ENCODE measurements at regions not wholly inside any gene's neighbourhood (a gene's known extent, or its start where the extent isn't known, plus 50 kb on each side); places are given as distances from the start of the nearest gene placed in this dataset.

DNA sequence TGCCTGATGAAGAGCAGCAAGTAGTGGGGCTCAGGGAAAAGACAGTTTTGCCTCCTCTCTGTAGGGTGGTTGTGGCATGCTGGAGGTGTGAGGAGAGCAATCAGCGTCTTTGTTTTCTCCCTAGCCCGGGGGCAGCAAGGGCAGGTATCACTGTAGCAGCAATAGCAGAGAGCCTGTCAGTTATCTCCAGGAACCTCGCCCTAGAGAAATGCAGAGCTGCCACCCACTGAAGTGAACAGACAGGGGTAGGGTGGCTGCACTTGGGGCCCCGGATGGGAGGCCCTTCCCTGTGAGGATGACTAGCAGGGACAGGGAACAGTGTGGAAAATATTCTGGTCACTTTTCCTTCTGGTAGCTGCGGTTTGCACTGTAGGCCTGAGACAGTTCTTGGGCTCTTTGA, 886.5 kb downstream of the CDH8 start:
- no peaks in the 10 kb centered on the region for H3K36me3 ChIP-seq (replicated peaks; ENCODE audit: insufficient read depth, low read depth)
- H4K20me1 ChIP-seq (ENCODE audit: insufficient read depth, poor library complexity, severe bottlenecking), result no peaks in the 10 kb centered on the region
- H3K9me2 ChIP-seq (replicated peaks; ENCODE audit: insufficient read depth), result no peaks in the 10 kb centered on the region
- no peak for TF ChIP-seq EZH2phosphoT487 (IDR thresholded peaks at IDR 0.05; ENCODE audit: low read depth, severe bottlenecking, unreplicated experiment)
- TF ChIP-seq, protein P1, sequence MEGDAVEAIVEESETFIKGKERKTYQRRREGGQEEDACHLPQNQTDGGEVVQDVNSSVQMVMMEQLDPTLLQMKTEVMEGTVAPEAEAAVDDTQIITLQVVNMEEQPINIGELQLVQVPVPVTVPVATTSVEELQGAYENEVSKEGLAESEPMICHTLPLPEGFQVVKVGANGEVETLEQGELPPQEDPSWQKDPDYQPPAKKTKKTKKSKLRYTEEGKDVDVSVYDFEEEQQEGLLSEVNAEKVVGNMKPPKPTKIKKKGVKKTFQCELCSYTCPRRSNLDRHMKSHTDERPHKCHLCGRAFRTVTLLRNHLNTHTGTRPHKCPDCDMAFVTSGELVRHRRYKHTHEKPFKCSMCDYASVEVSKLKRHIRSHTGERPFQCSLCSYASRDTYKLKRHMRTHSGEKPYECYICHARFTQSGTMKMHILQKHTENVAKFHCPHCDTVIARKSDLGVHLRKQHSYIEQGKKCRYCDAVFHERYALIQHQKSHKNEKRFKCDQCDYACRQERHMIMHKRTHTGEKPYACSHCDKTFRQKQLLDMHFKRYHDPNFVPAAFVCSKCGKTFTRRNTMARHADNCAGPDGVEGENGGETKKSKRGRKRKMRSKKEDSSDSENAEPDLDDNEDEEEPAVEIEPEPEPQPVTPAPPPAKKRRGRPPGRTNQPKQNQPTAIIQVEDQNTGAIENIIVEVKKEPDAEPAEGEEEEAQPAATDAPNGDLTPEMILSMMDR (IDR thresholded peaks at IDR 0.05; ENCODE audit: poor library complexity), result no peak
- TF ChIP-seq EZH2 (IDR thresholded peaks at IDR 0.05; ENCODE audit: borderline replicate concordance), result no peak
- H3K27me3 ChIP-seq, result no peaks in the 10 kb centered on the region
- WGBS (ENCODE audit: low lambda C conversion rate, missing lambda C conversion rate), result 74% methylated on average over 5 of the region's 5 CpGs
- no peak overlapping the region for H2AFZ ChIP-seq
- H3K79me2 ChIP-seq, result no peaks in the 10 kb centered on the region
- H3K9me3 ChIP-seq (ENCODE audit: low read depth), result no peaks in the 10 kb centered on the region
- no peak for DNase-seq (ENCODE audit: low spot score)
- H3K4me1 ChIP-seq (ENCODE audit: insufficient read depth), result no peaks in the 10 kb centered on the region
- H3K4me2 ChIP-seq, result no peak overlapping the region
- H3K4me3 ChIP-seq, result no peak overlapping the region
- H3K27ac ChIP-seq, result no peak overlapping the region

DNA sequence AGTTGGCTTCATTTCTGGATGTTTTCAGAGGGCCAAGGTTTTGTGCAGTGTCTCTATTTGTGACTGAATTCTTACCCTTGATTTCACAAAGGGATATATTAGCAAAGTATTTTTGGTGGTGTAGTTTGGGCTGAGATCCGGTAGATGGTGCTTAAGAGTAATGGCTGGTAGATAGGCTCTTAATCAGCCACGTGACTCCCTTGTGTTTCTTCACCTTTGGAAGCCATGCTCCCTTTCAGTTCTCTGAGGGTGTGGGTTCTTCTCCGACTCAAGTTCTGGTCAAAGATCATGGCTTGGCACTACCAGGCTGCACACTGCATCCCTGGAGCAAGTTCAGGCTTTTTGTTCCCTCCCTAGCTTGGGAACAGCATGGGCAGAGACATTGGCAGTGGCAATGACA, 887.3 kb downstream of the CDH8 start:
- Histone ChIP-seq H3K4me2 (no peak overlapping the region), H3K36me3 (replicated peaks; ENCODE audit: insufficient read depth, low read depth) (no peaks in the 10 kb centered on the region), H3K79me2 (no peaks in the 10 kb centered on the region), H4K20me1 (ENCODE audit: insufficient read depth, poor library complexity, severe bottlenecking) (no peaks in the 10 kb centered on the region), H3K4me1 (ENCODE audit: insufficient read depth) (no peaks in the 10 kb centered on the region), H3K27me3 (no peaks in the 10 kb centered on the region), H3K27ac (no peak overlapping the region), H2AFZ (no peak overlapping the region), H3K9me3 (ENCODE audit: low read depth) (no peaks in the 10 kb centered on the region), H3K4me3 (no peak overlapping the region), H3K9me2 (replicated peaks; ENCODE audit: insufficient read depth) (no peaks in the 10 kb centered on the region)
- DNase-seq (ENCODE audit: low spot score), result no peak
- 70% methylated on average over 3 of the region's 3 CpGs for WGBS (ENCODE audit: low lambda C conversion rate, missing lambda C conversion rate)
- no peak for TF ChIP-seq EZH2 (IDR thresholded peaks at IDR 0.05; ENCODE audit: borderline replicate concordance)
- TF ChIP-seq, protein P1 (IDR thresholded peaks at IDR 0.05; ENCODE audit: poor library complexity), result no peak
- no peak for TF ChIP-seq EZH2phosphoT487 (IDR thresholded peaks at IDR 0.05; ENCODE audit: low read depth, severe bottlenecking, unreplicated experiment)

DNA sequence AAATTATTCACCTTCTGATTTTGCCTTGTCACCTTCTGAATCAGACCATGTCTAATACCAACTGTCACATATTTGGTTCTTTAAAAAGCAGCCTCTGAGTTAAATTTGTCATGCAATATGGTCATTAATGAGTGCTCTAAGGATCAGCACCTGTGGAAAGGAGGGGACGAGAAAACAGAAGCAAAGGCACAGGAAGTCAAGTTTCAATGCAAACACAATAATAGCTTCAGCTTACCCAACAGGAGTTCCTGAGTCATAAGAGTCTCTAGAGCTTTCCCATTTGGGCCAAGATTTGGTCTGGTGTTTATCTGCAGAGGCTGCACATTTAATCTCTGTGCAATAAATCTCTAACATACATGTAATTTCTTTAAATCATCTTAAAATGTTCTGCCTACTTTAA, 889.8 kb downstream of the CDH8 start:
- Histone ChIP-seq H3K4me1 (ENCODE audit: insufficient read depth) (no peaks in the 10 kb centered on the region), H3K9me2 (replicated peaks; ENCODE audit: insufficient read depth) (no peaks in the 10 kb centered on the region), H3K4me3 (no peak overlapping the region), H3K36me3 (replicated peaks; ENCODE audit: insufficient read depth, low read depth) (no peaks in the 10 kb centered on the region), H3K9me3 (ENCODE audit: low read depth) (no peaks in the 10 kb centered on the region), H3K27me3 (no peaks in the 10 kb centered on the region), H3K27ac (no peak overlapping the region), H3K79me2 (no peaks in the 10 kb centered on the region), H4K20me1 (ENCODE audit: insufficient read depth, poor library complexity, severe bottlenecking) (no peaks in the 10 kb centered on the region), H3K4me2 (no peak overlapping the region), H2AFZ (no peak overlapping the region)
- no peak for TF ChIP-seq EZH2phosphoT487 (IDR thresholded peaks at IDR 0.05; ENCODE audit: low read depth, severe bottlenecking, unreplicated experiment)
- TF ChIP-seq EZH2 (IDR thresholded peaks at IDR 0.05; ENCODE audit: borderline replicate concordance), result no peak
- TF ChIP-seq, protein P1 (IDR thresholded peaks at IDR 0.05; ENCODE audit: poor library complexity), result no peak
- whole genome bisulfite sequencing (ENCODE audit: low lambda C conversion rate, missing lambda C conversion rate), result 71% methylated on average over 1 of the region's 1 CpG
- DNase-seq (ENCODE audit: low spot score), result no peak

DNA sequence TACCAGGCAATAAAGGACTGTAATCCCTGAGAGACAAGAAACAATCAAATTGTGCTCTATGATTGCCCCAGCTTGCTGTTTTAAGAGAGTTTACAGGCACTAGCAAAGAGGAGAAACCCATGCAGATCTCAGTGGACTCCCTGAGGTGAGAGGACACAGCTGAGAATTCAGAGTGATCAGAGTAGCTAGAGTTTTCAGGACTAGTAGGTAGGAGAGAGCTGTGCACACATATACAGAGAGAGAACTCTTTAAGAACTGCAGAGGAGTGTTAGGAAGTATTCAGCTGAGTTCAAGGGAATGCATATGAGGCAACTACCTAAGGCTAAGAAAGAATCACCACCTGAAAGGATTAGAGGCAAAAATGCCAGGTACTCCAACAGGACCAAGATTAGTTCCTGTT, 904.8 kb downstream of the CDH8 start:
- Histone ChIP-seq H3K9me3 (ENCODE audit: low read depth) (no peaks in the 10 kb centered on the region), H3K79me2 (no peaks in the 10 kb centered on the region), H3K9me2 (replicated peaks; ENCODE audit: insufficient read depth) (no peaks in the 10 kb centered on the region), H3K27ac (no peak overlapping the region), H3K4me3 (no peak overlapping the region), H3K36me3 (replicated peaks; ENCODE audit: insufficient read depth, low read depth) (no peaks in the 10 kb centered on the region), H4K20me1 (ENCODE audit: insufficient read depth, poor library complexity, severe bottlenecking) (no peaks in the 10 kb centered on the region), H3K4me1 (ENCODE audit: insufficient read depth) (no peaks in the 10 kb centered on the region), H3K4me2 (no peak overlapping the region), H3K27me3 (no peaks in the 10 kb centered on the region), H2AFZ (no peak overlapping the region)
- DNase-seq (ENCODE audit: low spot score), result no peak
- no peak for TF ChIP-seq EZH2phosphoT487 (IDR thresholded peaks at IDR 0.05; ENCODE audit: low read depth, severe bottlenecking, unreplicated experiment)
- TF ChIP-seq, protein P1 (IDR thresholded peaks at IDR 0.05; ENCODE audit: poor library complexity), result no peak
- TF ChIP-seq EZH2 (IDR thresholded peaks at IDR 0.05; ENCODE audit: borderline replicate concordance), result no peak

All from hepatocyte (in vitro differentiated cells).